Calu3 (cell line): ENCODE measurements at regions not wholly inside any gene's neighbourhood (a gene's known extent, or its start where the extent isn't known, plus 50 kb on each side); places are given as distances from the start of the nearest gene placed in this dataset.

Experiments used
- BruUV-seq: library from RNA; stranded (reverse); fragments of 400-500 nt; replicated peaks from 2 replicates; lab custom pipeline; 2021; lab: Mats Ljungman, UMichigan
- CTCF ChIA-PET: fragments of 300-600 bp; sonication (Branson Sonifier 250); formaldehyde crosslinking; loops from one replicate; lab custom pipeline; 2022; ENCODE audit warnings: antibody characterized with exemption; lab: Charles Lee
- DNase-seq: peaks from one replicate; pipeline ENCODE4 v3.0.0; 2022
- H3K27ac Mint-ChIP-seq: one replicate; pipeline ENCODE4 v1.8.0; 2022; ENCODE audit warnings: mixed read lengths; ENCODE audit not compliant: unreplicated experiment
- H3K27me3 Mint-ChIP-seq: one replicate; pipeline ENCODE4 v1.8.0; 2022; ENCODE audit warnings: mixed read lengths; ENCODE audit not compliant: unreplicated experiment
- H3K36me3 Mint-ChIP-seq: one replicate; pipeline ENCODE4 v1.8.0; 2022; ENCODE audit warnings: mild to moderate bottlenecking, moderate library complexity, mixed read lengths; ENCODE audit not compliant: insufficient read depth, unreplicated experiment
- H3K4me1 Mint-ChIP-seq: one replicate; pipeline ENCODE4 v1.8.0; 2022; ENCODE audit warnings: mild to moderate bottlenecking, low read depth, mixed read lengths; ENCODE audit not compliant: unreplicated experiment
- H3K4me3 Mint-ChIP-seq: one replicate; pipeline ENCODE4 v1.8.0; 2022; ENCODE audit warnings: mild to moderate bottlenecking, low read depth, moderate library complexity, mixed read lengths; ENCODE audit not compliant: unreplicated experiment
- H3K9me3 Mint-ChIP-seq: one replicate; pipeline ENCODE4 v1.8.0; 2022; ENCODE audit warnings: low read depth, mixed read lengths; ENCODE audit not compliant: unreplicated experiment
- intact Hi-C: fragments of 100-400 bp; cut with micrococcal nuclease; formaldehyde crosslinking; loops from one replicate; pipeline ENCODE4 v1.10.0; 2022; ENCODE audit not compliant: unreplicated experiment
- TF ChIP-seq, protein P1 (sequence below): fragments of 200-600 bp; IDR thresholded peaks from one replicate; pipeline ENCODE4 v1.8.0; 2022; ENCODE audit warnings: antibody characterized with exemption; ENCODE audit not compliant: unreplicated experiment

DNA sequence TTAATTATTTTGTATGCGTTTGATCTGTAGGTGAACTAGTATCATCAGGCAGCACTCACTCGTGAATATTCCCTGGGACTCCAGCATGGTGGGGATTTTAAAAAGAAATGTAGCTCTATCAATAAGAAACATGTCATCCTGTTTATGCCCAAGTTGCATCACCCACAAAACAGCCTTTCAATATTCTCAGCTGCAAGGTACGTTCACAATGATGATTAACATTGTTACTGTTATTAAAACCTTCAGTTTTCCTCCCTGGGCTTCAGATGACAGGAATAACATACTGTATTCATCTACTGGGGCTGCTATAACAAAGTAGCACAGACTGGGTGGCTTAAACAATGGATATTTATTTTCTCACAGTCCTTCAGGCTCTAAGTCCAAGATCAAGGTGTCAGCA, 87.9 kb upstream of the KLHL29 start:
- H3K4me1 Mint-ChIP-seq: no peaks in the 10 kb centered on the region
- H3K27ac Mint-ChIP-seq: no peak overlapping the region
- CTCF ChIA-PET: no interaction called here

DNA sequence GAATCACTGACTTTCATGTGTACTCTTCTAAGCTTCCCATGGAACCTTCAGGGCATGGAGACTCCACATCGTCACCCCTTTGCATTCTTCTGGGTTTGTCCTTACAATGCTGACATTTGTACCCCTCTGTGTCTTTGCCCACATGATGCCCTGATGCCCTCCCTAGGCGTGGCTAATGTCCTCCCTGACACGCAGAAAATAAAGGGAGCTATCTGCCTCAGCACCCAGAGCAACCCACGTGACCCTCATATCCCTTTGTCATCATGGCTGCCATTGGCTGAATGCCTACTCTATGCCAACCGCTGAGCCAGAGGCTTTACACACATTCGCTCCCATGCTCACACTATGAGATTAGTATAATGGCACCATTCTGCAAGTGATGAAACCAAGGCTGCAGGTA, 86.4 kb upstream of the KLHL29 start:
- no peak for DNase-seq
- H3K27me3 Mint-ChIP-seq: peaks cover 50% of the 10 kb centered on the region
- no TSS peak for BruUV-seq
- CTCF ChIA-PET: no interaction called here
- intact Hi-C loops: no loop called here
- TF ChIP-seq, protein P1, sequence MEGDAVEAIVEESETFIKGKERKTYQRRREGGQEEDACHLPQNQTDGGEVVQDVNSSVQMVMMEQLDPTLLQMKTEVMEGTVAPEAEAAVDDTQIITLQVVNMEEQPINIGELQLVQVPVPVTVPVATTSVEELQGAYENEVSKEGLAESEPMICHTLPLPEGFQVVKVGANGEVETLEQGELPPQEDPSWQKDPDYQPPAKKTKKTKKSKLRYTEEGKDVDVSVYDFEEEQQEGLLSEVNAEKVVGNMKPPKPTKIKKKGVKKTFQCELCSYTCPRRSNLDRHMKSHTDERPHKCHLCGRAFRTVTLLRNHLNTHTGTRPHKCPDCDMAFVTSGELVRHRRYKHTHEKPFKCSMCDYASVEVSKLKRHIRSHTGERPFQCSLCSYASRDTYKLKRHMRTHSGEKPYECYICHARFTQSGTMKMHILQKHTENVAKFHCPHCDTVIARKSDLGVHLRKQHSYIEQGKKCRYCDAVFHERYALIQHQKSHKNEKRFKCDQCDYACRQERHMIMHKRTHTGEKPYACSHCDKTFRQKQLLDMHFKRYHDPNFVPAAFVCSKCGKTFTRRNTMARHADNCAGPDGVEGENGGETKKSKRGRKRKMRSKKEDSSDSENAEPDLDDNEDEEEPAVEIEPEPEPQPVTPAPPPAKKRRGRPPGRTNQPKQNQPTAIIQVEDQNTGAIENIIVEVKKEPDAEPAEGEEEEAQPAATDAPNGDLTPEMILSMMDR: no peak
- H3K36me3 Mint-ChIP-seq: no peaks in the 10 kb centered on the region
- no peak overlapping the region for H3K4me3 Mint-ChIP-seq
- no peak overlapping the region for H3K27ac Mint-ChIP-seq
- H3K4me1 Mint-ChIP-seq: no peaks in the 10 kb centered on the region
- H3K9me3 Mint-ChIP-seq: no peaks in the 10 kb centered on the region

More for the DNA sequence above, 87.9 kb upstream of the KLHL29 start:
- BruUV-seq: no TSS peak
- Mint-ChIP-seq H3K4me3 (no peak overlapping the region), H3K9me3 (no peaks in the 10 kb centered on the region), H3K36me3 (no peaks in the 10 kb centered on the region), H3K27me3 (peaks cover 49% of the 10 kb centered on the region)
- no peak for DNase-seq
- TF ChIP-seq, protein P1: no peak
- intact Hi-C loops: no loop called here

DNA sequence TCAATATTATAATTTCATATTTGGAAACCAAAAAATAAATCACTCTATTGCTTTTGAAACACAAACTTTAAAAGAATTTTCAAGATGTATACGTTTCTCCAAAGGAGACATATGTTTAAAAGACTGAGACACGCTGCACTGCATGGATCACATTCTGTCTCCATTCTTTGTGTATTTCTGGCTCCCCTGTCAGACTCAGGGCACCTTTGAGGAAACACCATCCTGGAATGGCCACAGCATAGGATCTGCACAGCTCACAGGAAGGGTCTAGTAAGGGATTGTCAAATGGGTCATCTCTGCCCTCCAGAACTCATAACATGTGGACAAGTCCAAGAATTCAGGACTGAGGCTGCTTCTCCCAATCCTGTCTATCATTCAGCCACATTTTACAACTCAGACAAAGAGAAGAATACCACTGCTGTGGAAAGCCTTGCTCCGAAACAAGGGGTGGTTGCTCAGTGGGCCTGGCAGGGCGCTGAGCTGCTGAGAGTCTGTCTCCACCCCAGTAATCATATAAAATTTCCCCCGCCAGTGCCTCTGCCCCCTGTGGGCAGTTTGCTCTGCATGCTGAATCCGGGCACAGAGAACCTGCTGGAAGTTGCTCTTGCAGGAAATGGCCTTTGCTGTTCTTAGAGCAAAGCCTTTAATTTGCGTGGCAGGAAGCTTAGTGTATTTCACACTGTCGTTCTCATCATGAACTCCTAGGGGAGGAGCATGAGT, 85.3 kb upstream of the KLHL29 start:
- intact Hi-C loops: no loop called here
- no peak for DNase-seq
- Mint-ChIP-seq H3K4me1 (no peaks in the 10 kb centered on the region), H3K27ac (no peak overlapping the region), H3K4me3 (no peak overlapping the region), H3K27me3 (peaks cover 61% of the 10 kb centered on the region), H3K36me3 (no peaks in the 10 kb centered on the region), H3K9me3 (no peaks in the 10 kb centered on the region)
- TF ChIP-seq, protein P1: no peak
- BruUV-seq: no TSS peak
- CTCF ChIA-PET: no interaction called here

DNA sequence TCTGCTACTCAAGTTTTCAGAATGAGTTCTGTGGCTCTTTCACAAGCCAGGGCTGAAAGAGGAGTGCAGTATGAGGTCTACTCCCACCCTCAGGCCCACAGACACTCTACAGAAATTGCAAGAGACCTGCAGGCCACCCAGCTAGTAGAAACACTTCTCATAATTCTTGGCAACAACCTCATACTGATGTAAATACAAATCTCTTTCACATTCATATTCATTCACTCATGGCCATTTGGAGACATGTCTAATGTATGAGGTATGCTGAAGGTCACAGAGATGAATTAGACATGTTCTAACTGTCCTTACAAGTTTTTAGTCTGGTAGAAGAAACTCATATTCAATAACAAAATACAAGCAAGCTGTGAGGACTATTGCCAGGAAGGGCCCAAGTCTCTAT, 83.8 kb upstream of the KLHL29 start:
- no peak for DNase-seq
- Mint-ChIP-seq H3K36me3 (no peaks in the 10 kb centered on the region), H3K27me3 (peaks cover 67% of the 10 kb centered on the region), H3K4me1 (no peaks in the 10 kb centered on the region), H3K4me3 (no peak overlapping the region), H3K9me3 (no peaks in the 10 kb centered on the region), H3K27ac (no peak overlapping the region)
- TF ChIP-seq, protein P1: no peak
- CTCF ChIA-PET: no interaction called here
- BruUV-seq: no TSS peak
- intact Hi-C loops: no loop called here
